WTC11 (cell line): ENCODE measurements at regions not wholly inside any gene's neighbourhood (a gene's known extent, or its start where the extent isn't known, plus 50 kb on each side); places are given as distances from the start of the nearest gene placed in this dataset.
"Not testable (repeated sequence)": the region's sequence is repeated elsewhere in the genome, so short reads cannot be mapped to it uniquely, and the experiment has no call there.

Source experiments
- ATAC-seq: fragments of 200-7000 bp; cut with Tn5 transposase; 2 replicates; pipeline ENCODE4 v1.10.0; 2021; ENCODE audit warnings: mild to moderate bottlenecking, moderate library complexity
- CTCF ChIA-PET: fragments of 300-600 bp; sonication (Branson Sonifier 250); formaldehyde crosslinking; loops from one replicate; lab custom pipeline; 2021; ENCODE audit warnings: antibody characterized with exemption; lab: Charles Lee
- POLR2A ChIA-PET: fragments of 350-600 bp; sonication (Branson Sonifier 250); formaldehyde crosslinking; loops from one replicate; lab custom pipeline; 2021; ENCODE audit warnings: antibody characterized with exemption; lab: Charles Lee
- DNase-seq: peaks from one replicate; pipeline ENCODE4 v3.0.0; 2021; ENCODE audit warnings: low spot score
- H3K27ac Mint-ChIP-seq: 2 replicates; pipeline ENCODE4 v1.8.0; 2021; ENCODE audit warnings: mixed read lengths
- H3K27me3 Mint-ChIP-seq: 2 replicates; pipeline ENCODE4 v1.8.0; 2021; ENCODE audit warnings: low read depth, mild to moderate bottlenecking, moderate library complexity, mixed read lengths
- H3K36me3 Mint-ChIP-seq: 2 replicates; pipeline ENCODE4 v1.8.0; 2021; ENCODE audit warnings: mixed read lengths
- H3K4me1 Mint-ChIP-seq: 2 replicates; pipeline ENCODE4 v1.8.0; 2022; ENCODE audit warnings: mixed read lengths
- H3K4me3 Mint-ChIP-seq: 2 replicates; pipeline ENCODE4 v1.8.0; 2021; ENCODE audit warnings: mild to moderate bottlenecking, moderate library complexity, mixed read lengths
- H3K9me3 Mint-ChIP-seq: 2 replicates; pipeline ENCODE4 v1.8.0; 2021; ENCODE audit warnings: mixed read lengths
- ARID4B ChIP-seq: sonication (generic); formaldehyde crosslinking; IDR thresholded peaks from 2 replicates; pipeline ENCODE4 v1.8.0; 2023; ENCODE audit warnings: missing genetic modification reagents, mild to moderate bottlenecking, borderline replicate concordance
- ATF3 ChIP-seq: sonication (generic); formaldehyde crosslinking; conservative IDR thresholded peaks from 2 replicates; pipeline ENCODE4 v1.8.1; 2022; ENCODE audit warnings: mild to moderate bottlenecking, missing genetic modification reagents
- CDX4 ChIP-seq: fragments of 250-450 bp; sonication (Bioruptor Pico); IDR thresholded peaks from 2 replicates; pipeline ENCODE4 v1.9.0; 2021; ENCODE audit warnings: moderate library complexity, mild to moderate bottlenecking, inconsistent platforms, borderline replicate concordance
- CTCF ChIP-seq: fragments of 200-600 bp; IDR thresholded peaks from 2 replicates; pipeline ENCODE4 v1.8.0; 2022; ENCODE audit warnings: antibody characterized with exemption
- ELF4 ChIP-seq: sonication (generic); formaldehyde crosslinking; IDR thresholded peaks from 2 replicates; pipeline ENCODE4 v1.8.1; 2022; ENCODE audit warnings: low read depth, mild to moderate bottlenecking, moderate library complexity, missing genetic modification reagents
- ERG ChIP-seq: fragments of 250-450 bp; sonication (Bioruptor Pico); IDR thresholded peaks from 2 replicates; pipeline ENCODE4 v1.8.0; 2021; ENCODE audit warnings: mild to moderate bottlenecking
- ETV6 ChIP-seq: sonication (generic); formaldehyde crosslinking; IDR thresholded peaks from 2 replicates; pipeline ENCODE4 v1.8.1; 2022; ENCODE audit warnings: mild to moderate bottlenecking, missing genetic modification reagents
- FOXP4 ChIP-seq: sonication (generic); formaldehyde crosslinking; IDR thresholded peaks from 2 replicates; pipeline ENCODE4 v1.8.0; 2022; ENCODE audit warnings: mild to moderate bottlenecking, missing genetic modification reagents
- GRHL2 ChIP-seq: fragments of 250-450 bp; sonication (Bioruptor Pico); IDR thresholded peaks from 2 replicates; pipeline ENCODE4 v1.8.0; 2022; ENCODE audit warnings: mild to moderate bottlenecking, moderate library complexity; ENCODE audit not compliant: insufficient replicate concordance, severe bottlenecking
- HMGXB4 ChIP-seq: sonication (generic); formaldehyde crosslinking; IDR thresholded peaks from 2 replicates; pipeline ENCODE4 v1.8.1; 2023; ENCODE audit warnings: mild to moderate bottlenecking, moderate library complexity, missing genetic modification reagents
- MAX ChIP-seq: sonication (generic); formaldehyde crosslinking; IDR thresholded peaks from 2 replicates; pipeline ENCODE4 v1.8.0; 2022; ENCODE audit warnings: mild to moderate bottlenecking, missing genetic modification reagents
- NFATC4 ChIP-seq: fragments of 250-450 bp; sonication (Bioruptor Pico); IDR thresholded peaks from 2 replicates; pipeline ENCODE4 v1.9.0; 2021; ENCODE audit warnings: mild to moderate bottlenecking
- NFE2L1 ChIP-seq: sonication (generic); formaldehyde crosslinking; IDR thresholded peaks from 2 replicates; pipeline ENCODE4 v1.8.1; 2023; ENCODE audit warnings: missing genetic modification reagents
- NR3C1 ChIP-seq: sonication (generic); formaldehyde crosslinking; conservative IDR thresholded peaks from 2 replicates; pipeline ENCODE4 v1.8.1; 2023; ENCODE audit warnings: low read depth, mild to moderate bottlenecking, missing genetic modification reagents
- PREB ChIP-seq: sonication (generic); formaldehyde crosslinking; IDR thresholded peaks from 2 replicates; pipeline ENCODE4 v1.8.1; 2022; ENCODE audit warnings: mild to moderate bottlenecking, missing genetic modification reagents, moderate library complexity, borderline replicate concordance
- TEAD1 ChIP-seq: sonication (generic); formaldehyde crosslinking; IDR thresholded peaks from 2 replicates; pipeline ENCODE4 v1.8.0; 2022; ENCODE audit warnings: mild to moderate bottlenecking, missing genetic modification reagents
- ZMAT4 ChIP-seq: fragments of 250-450 bp; sonication (Bioruptor Pico); IDR thresholded peaks from 2 replicates; pipeline ENCODE4 v1.9.0; 2021; ENCODE audit warnings: mild to moderate bottlenecking
- ZNF138 ChIP-seq: sonication (generic); formaldehyde crosslinking; conservative IDR thresholded peaks from 2 replicates; pipeline ENCODE4 v1.8.1; 2022; ENCODE audit warnings: mild to moderate bottlenecking, moderate library complexity, missing genetic modification reagents
- ZNF396 ChIP-seq: fragments of 250-450 bp; sonication (Bioruptor Pico); IDR thresholded peaks from 2 replicates; pipeline ENCODE4 v1.8.0; 2021; ENCODE audit warnings: mild to moderate bottlenecking, moderate library complexity, borderline replicate concordance

GRCh38 chr6:10078581-10078980, 336.3 kb downstream of the TFAP2A start (continued):
- TF ChIP-seq NFATC4: no peak
- no peak for TF ChIP-seq FOXP4 (CRISPR knock-in tag)
- no peak for TF ChIP-seq CDX4 (CRISPR knock-in tag)
- TF ChIP-seq ELF4 (CRISPR knock-in tag): no peak
- no peak for TF ChIP-seq MAX (CRISPR knock-in tag)

- DNase-seq, H3K27me3 Mint-ChIP-seq, POLR2A ChIA-PET, H3K4me1 Mint-ChIP-seq, H3K36me3 Mint-ChIP-seq, ATAC-seq, CTCF ChIA-PET, H3K27ac Mint-ChIP-seq, H3K4me3 Mint-ChIP-seq: not testable (repeated sequence)
- H3K9me3 Mint-ChIP-seq: peaks cover 11% of the 10 kb centered on the region
Observed at GRCh38 chr6:10074726-10075125, 340.1 kb downstream of the TFAP2A start.

- peaks cover 11% of the 10 kb centered on the region for H3K9me3 Mint-ChIP-seq
- DNase-seq: no peak
- H3K36me3 Mint-ChIP-seq: peaks cover 4% of the 10 kb centered on the region; the same call in 1 of the 2 replicates
- H3K4me3 Mint-ChIP-seq: no peak overlapping the region
- ATAC-seq: no peak
- no peaks in the 10 kb centered on the region for H3K4me1 Mint-ChIP-seq
- H3K27me3 Mint-ChIP-seq: no peaks in the 10 kb centered on the region
- CTCF ChIA-PET: interaction anchor here (1.1 kb wide), 1 partner anchor 356 kb away, joined by 3 read pairs; no protein-coding TSS in a partner anchor
- no peak overlapping the region for H3K27ac Mint-ChIP-seq
- POLR2A ChIA-PET: no interaction called here
- TF ChIP-seq HMGXB4: no peak
- TF ChIP-seq ERG: no peak
- no peak for TF ChIP-seq TEAD1 (CRISPR knock-in tag)
- no peak for TF ChIP-seq NR3C1 (CRISPR knock-in tag)
- TF ChIP-seq ZMAT4: no peak
- no peak for TF ChIP-seq PREB (CRISPR knock-in tag)
- no peak for TF ChIP-seq ZNF396
- TF ChIP-seq ARID4B: no peak
- TF ChIP-seq ZNF138: no peak
- TF ChIP-seq ATF3 (CRISPR knock-in tag): no peak
- TF ChIP-seq ETV6 (CRISPR knock-in tag): no peak
- TF ChIP-seq NFE2L1 (CRISPR knock-in tag): no peak
- no peak for TF ChIP-seq GRHL2
- TF ChIP-seq CTCF: no peak
Observed at GRCh38 chr6:10073341-10073740, 341.5 kb downstream of the TFAP2A start.
